H4 (cell line): ENCODE measurements at regions not wholly inside any gene's neighbourhood (a gene's known extent, or its start where the extent isn't known, plus 50 kb on each side); places are given as distances from the start of the nearest gene placed in this dataset.
A peak's percentile ranks its signal among the peaks of the same experiment; 100 is the strongest.

Experiments used
- DNase-seq: peaks from one replicate; pipeline ENCODE4 v3.0.0-alpha.2; 2015; ENCODE audit warnings: low spot score

DNA sequence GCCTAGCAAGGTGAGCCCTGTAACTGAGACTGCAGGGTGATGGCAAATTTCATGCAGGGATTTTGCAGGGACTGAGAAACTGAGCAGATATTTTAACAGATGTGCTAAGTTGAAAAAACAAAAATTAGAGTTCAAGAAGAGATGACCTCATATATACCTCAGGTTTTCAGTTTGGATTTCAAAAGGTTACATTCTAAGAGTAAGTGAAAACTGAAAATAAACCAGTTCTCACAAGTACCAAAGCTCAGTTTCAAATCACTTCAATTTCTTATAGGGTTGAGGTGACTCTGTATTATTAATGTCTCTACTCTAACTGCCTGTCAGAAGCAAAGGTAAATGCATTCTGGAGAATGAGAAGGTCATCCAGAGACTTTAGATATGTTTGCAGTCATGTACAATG lies 237.4 kb upstream of the VRK2 start:
- no peak for DNase-seq

DNA sequence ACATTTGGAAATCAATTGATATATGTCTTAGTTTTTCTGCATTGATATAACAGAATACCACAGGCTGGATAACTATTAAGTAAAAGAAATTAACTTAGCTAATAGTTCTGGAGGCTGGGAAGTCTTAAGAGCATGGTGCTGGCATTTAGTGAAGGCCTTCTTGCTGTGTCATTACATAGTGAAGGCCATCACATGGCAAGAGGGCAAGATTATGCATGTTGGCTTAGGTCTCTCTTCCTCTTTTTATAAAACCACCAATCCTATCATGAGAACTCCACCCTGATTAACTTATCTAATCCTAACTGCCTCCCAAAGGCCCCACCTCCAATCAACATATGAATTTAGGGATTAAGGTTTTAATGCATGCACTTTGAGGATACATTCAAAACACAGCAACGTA lies 225.5 kb upstream of the VRK2 start:
- no peak for DNase-seq

DNA sequence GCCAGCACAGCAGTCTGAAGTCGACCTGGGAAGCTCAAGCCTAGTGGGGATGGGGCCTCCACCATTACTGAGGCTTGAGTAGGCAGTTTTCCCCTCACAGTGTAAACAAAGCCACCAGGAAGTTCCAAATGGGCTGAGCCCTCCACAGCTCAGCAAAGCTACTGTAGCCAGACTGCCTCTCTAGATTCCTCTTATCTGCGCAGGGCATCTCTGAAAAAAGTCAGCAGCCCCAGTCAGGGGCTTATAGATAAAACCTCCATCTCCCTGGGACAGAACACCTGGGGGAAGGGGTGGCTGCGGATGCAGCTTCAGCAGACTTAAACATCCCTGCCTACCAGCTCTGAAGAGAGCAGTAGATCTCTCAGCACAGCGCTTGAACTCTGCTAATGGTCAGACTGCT lies 218.4 kb upstream of the VRK2 start:
- no peak for DNase-seq

DNA sequence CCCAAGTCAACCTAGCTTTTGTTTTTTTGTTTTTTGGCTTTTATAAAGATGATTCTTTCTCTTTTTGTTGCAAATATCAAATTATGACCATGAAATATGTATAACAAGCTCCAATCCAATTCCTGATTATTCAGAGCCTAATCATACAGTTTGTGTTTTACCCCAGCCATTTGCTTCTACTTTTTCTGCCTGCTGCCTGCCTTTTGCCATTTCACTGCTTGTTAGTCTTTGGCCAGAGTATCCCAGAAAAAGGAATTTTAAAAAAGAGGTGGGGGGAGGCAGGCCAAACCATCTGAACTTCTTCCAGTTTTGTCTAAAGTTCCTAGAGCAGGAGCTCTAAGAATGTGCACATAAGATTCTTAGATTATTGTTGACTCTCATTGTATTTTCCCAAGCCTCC lies 211.9 kb upstream of the VRK2 start:
- DNase-seq: no peak

DNA sequence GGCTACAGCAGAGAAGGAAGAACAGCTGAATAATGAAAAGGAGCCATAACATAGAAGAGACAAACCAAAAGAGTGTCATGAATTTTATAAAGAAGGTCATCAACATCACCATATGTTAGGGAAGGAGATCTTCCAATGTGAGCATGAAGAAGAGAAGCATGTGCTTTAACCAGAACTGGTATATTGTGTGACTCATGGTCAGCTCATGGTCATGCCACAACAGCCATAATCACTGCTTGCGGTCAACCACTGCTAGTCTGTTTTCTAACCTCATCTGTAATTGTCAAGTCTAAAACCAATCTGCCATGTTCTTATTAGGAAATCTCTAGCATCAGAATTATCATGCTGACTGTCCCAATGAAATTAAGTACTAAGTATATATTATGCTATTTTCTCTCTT lies 204.1 kb upstream of the VRK2 start:
- peak; percentile 83 for DNase-seq

DNA sequence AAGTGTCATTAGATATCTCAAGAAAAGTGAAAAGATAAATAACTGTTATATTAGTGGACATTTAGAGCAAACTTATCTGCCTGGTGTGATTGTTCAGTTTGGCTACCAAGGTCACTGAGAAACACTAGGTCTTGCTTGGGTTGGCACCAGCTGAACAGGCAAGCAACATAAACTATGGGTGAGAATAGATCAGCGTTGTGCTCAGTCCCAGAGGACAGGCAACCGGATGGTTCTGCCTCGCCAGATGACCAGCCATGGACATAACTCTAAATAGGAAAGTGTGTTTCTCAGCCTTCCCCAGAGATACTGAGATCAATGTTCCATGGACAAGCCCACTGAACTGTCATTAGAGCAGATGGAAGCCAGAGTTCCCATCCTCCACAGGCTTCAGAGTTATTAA lies 203.4 kb upstream of the VRK2 start:
- DNase-seq: no peak

DNA sequence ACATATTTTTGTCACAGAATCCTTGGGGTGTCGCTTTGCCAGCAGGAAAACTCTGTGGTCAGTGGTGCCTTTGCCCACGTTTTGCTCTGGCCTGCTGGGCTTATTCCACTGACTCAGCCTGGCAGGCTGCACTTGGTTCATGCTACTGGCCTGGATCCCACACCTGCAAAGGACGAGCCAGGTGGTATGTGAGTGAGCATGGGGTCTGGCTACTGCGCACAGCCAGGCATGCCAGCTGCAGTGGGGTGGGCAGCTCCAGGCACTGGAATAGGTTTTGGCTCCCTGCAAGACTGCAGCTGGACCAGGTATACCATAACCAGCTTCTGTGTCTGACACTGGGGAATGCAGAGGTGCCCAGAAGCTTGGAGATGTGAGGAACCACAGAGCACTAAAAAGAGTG lies 197.9 kb upstream of the VRK2 start:
- no peak for DNase-seq

DNA sequence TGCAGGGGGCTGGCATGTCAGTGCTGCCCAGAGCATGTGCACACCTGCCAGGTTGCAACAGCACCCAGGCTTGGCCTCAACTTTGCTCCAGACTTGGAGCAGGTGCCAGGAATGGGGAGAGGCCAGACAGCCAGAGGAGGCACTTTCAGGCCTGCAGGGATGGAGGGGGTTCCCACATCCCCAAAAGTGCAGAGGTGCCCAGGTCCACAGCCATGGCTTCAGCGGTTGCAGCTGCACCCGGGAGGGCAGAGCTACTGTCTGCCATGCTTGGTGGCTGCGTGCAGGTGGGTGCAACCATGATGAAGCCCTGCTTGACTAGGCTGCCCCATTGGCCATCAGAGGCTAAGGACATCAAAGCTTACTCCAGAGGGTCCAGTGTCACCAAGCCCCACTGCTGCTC lies 196.8 kb upstream of the VRK2 start:
- no peak for DNase-seq

DNA sequence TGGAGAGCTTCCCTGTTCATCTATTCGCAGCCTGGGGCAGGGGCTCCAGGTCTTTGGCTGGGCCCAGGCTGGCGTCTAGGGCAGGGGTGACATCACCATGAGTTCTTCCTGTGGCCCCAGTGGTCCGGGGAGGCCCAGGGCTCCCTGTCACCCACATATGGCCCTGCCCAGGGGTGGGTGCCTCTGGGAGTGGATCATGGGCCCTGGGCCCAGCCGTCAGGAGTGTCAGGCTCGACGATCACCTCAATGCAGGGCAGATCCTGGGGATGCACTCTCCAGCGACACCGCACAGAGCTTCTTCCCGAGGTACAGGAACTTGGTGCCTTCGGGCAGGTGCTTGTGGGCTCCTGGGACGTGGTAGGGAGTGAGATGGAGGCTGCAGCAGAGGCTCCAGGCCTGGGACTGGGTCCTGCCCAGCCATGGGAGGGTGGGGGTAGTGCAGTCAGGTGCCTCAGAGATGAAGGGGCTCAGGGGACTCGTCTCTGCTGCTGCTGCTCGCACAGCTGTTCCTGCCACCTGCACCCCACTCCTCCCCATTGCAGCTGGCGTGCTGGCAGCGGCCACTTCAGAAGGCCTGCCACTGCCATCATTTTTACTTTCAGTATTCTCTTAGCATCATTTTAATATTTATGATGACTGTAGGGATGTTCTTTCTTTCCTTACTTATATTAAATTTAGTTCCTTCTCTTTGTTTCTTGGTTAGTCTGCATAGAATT lies 196.0 kb upstream of the VRK2 start:
- no peak for DNase-seq

DNA sequence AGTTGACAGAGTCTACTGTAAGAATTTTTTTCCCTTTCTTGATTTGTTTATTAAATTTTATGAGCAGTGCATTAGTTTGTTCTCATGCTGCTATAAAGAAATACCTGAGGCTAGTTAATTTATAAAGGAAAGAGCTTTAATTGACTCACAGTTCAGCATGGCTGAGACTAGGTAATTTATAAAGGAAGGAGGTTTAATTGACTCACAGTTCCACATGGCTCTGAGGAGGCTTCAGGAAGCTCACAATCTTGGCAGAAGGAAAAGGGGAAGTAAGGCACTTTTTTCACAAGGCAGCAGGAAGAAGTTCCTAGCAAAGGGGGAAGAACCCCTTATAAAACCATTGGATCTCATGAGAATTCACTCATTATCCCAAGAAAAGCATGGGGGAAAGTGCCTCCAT lies 191.4 kb upstream of the VRK2 start:
- no peak for DNase-seq

DNA sequence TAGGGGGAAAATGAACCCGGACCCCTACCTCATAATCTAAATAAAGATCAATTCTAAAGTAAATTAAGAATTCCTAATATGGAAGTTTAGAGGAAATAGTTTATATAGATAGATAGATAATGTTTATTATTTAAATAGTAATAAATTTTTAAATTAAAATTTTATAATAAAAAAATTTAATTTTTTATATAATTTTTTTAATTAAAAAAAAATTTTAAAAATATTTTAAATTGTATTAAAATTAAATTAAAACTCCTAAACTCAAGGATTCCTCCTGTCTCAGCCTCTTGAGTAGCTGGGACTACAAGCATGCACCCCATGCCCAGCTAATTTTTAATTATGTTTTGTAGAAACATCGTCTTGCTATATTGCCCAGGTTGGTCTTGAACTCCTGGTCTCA lies 186.9 kb upstream of the VRK2 start:
- no peak for DNase-seq

DNA sequence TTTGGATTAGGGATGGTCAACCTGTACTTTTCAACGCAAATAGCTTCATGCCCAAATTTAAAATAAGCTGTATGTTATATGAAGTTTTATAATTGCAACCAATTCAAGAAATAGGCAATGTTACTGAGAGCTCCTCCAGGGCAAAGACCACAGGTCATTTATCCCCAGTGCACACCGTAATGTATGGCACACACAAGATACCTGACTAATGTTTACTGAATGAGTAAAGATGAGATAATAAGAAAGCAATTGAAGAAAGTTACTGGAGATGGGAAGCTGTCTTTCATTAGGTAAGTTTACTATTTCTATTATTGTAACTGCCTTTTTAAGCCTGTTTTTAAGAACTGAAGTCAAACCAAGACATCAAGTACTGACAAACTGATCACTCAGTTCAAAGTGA lies 184.5 kb upstream of the VRK2 start:
- no peak for DNase-seq

DNA sequence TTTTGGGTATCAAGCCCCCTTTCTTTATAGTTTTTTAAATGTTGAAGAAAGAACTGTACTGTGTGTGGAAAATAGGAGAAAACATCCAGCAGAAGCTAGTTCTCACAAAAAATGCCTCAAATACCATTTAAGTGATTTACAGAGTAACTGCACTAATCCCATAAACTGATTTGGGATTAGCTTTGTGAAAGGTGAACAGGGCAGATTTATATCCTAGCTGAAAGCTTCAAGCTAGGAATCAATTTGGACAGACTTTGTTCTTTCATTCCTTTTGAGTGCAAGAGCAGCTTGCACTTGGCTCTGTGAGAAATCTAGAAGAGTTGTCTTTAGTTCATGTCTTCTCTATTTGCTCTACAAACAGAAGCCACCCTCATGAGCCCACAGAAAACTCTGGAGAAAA lies 183.9 kb upstream of the VRK2 start:
- no peak for DNase-seq

DNA sequence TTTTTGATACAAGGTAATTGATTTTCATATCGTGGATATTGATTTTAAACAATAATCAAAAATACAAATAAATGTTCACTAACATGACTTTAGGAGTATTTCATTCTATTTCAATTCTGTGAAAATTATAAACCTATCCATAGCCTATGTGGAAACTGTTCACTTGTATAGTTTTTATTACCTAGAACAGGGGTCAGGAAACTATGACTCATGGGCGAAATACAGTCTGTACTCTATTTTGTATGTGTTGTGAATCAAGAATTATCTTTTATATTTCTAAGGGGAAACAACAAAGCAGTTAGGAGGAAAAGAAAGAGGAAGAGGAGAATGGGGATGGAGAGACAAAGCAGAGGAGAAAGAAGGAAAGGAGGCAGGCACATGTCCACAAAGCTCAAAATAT lies 181.7 kb upstream of the VRK2 start:
- DNase-seq: no peak

DNA sequence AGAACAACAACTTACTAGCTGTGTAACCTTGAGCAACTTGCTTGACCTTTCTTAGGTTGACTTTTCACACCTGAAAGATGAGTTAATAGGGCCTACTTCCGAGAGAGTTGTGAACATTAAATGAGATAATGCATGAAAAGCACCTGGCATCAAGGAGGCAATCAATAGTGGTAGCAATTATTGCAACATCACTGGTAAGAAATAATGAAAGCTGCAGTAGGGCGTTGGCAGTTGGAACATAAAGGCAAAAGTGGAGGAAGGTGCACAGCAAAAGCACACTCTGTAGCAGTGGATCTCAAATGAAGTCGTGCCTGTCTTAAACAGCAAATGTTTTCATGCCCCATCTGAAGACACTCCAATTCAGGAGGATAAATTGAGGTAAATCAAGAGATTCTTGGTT lies 178.9 kb upstream of the VRK2 start:
- no peak for DNase-seq

DNA sequence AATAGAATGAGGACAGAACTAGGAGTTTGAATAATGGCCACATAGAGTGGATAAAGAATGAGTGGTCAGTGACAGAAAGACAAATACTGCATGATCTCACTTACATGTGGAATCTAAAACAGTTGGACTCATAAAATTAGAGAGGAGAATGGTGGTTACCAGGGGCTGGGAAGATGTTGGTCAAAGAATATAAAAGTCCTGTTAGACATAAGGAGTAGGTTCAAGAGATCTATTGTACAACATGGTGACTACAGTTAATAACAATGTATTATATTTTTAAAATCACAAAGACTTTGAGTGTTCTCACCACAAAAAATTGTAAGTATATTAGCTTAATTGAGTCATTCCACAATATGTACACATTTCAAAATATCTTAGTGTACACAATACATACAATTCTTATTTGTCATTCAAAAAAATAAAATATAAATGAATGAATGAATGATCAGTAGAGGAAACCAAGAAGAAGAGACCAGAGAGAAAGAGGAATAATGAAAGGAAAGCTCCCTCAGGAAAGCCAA lies 177.9 kb upstream of the VRK2 start:
- DNase-seq: no peak

DNA sequence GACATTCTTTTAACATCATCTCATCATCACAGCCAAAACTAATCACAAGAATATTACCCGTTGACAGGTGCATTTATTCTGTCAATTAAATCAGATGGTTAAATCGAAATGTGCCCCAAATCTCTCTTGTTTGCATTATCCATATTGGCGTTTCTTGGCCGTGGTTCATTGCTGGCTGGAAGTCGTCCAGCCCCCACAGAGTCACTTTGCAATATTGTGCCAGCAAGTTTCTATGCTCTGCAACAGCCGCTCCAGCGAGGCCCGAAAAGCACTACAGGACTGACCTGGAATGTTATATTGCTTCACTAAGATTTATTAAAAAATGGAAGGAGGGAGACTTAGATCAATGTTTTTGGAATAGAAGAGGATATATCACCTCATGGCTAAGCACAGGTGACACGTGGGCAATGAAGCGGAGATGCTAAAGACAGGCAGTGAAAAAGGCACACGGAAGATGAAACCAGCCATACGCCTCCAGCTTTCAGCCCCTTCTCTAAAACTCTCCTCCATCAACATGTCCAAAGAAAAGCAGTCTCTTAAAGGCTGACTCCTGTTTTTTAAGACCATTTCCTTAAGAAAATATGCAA lies 176.8 kb upstream of the VRK2 start:
- DNase-seq: no peak

DNA sequence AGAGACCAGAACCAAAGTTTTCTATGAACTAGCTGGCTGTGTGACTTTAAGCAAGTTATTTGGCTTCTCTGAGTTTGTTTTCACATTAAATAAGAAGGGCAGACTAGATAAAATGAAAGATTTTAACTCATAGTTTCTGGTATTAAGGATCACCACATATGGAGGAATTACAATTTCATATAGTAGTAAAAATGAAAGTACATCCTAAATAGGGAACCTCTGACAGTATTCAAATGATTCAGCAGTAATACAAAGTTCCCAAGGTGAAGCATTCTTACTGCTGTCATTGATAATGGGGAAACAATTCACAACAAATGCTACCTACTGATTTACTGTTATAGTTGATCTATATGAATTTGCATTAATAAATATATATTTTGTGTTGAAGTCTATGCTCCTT lies 170.3 kb upstream of the VRK2 start:
- no peak for DNase-seq

DNA sequence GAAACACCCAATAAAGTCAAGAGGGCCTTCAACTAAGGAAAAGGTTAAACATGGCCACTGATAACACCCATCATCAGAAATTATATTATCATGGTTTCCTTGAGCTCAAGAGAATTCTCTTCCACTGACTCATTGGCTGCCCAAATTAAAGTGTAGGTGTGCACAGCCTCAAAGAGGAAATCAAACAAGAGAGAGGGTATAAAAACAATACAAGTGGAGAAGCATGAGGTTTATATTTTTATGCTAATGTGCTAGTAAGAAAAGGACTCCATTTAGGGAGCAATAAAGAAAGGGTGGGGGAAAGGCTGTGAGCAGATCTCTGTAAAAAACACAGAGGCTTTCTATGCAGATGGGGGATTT lies 168.8 kb upstream of the VRK2 start:
- DNase-seq: no peak

DNA sequence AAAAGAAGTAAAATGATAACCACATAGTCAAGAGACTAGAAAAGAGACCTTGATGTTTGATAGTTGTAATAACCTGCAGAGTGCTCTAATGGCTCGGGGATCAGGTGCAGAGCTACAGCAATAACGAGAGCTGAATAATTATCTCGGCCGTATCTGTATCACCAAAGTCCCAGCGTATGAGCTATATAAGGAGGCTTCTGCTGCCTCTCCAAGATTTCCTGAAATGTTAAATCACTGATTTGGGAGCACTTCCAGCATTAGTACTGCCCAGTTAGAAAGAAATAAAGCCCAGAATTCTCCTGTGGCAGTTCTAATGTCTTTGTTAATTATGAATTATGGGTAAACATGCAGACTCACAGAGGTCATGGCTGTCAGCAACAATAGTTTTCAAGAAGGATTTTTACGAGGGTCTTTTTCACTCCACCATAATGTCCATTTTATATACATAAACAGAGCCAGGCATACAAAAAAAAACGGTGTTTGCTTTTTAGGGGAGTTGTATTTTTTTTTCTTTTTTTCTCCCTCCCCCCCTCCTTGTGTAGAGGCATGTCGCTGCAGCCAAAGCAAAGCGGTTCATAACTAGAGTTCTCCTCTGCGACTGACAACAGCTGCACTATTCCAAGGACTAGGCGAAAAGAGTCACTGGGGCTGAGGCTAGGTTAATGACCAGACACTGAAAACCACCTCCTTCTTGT lies 168.3 kb upstream of the VRK2 start:
- no peak for DNase-seq

DNA sequence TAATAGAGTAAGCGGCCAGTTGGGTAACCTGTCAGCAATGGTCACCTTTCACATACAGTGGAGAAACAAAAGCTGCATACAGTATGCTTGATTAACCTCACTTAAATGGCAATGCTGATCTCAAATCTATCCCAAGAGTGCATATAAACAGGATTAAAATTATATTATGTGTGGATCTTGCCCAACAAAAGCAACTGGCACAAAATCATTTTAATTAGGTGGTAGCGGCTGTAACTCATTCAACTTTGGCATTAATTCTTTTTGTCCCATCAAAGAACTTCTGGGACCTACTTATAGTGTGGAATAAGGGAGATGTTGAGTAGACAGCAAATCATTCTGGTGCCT lies 167.8 kb upstream of the VRK2 start:
- no peak for DNase-seq

DNA sequence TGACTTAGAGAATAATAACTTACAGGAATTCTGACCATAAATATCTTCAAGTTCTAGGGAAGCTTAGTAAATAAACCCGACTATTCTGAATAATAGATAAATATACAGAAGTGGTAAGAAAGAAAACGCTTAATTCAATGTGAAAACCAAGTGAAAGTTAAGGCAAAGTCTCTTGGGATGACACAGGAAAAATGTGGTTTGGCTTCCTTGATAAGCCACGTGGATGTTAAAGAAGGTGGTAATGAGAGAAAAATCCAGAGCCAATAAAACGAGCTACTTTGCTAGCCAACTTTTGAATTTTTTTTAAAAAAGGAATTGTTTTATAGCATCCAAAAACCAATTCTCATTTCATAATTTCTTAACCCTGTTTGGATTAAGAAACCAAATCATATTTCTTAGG lies 166.2 kb upstream of the VRK2 start:
- DNase-seq: no peak

DNA sequence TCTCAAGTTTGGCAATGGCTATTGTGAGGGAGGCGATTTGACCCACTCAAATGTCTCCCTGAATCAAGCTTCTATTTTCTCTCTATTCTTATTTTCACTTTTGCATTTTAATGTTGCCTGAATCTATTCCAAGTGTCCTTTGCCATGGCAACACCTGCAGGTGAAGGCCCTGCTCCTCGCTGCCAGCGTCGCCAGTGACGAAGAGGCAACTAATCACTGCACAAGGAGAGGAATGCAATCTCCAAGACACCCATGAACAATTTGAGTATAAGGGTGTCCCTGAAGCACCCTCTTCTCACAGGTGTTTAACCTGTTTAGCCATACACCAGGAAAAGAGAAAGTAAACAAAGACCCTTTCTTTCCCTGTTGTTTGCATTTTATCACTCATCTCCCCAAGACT lies 165.6 kb upstream of the VRK2 start:
- DNase-seq: no peak
